ENCODE measurements at regions not wholly inside any gene's neighbourhood (a gene's known extent, or its start where the extent isn't known, plus 50 kb on each side); places are given as distances from the start of the nearest gene placed in this dataset.
A peak's percentile ranks its signal among the peaks of the same experiment; 100 is the strongest.
"Not testable (repeated sequence)": the region's sequence is repeated elsewhere in the genome, so short reads cannot be mapped to it uniquely, and the experiment has no call there.

DNA sequence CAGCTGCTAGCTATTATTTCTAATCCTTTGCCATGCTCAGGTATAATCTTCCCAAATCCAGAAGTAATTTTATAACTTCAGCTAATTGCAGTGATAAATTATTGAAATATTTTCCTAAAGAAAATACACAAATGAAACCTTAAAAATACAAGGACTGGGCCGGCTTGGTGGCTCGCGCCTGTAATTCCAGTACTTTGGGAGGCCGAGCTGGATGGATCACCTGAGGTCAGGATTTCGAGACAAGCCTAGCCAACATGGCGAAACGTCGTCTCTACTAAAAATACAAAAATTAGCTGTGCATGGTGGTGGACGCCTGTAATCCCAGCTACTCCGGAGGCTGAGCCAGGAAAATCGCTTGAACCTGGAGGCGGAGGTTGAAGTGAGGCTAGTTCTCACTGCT is 609.2 kb upstream of the POTED start:
- intact Hi-C loops (cut with DNase I) = not testable (repeated sequence)
- DNase-seq (ENCODE audit: low spot score) = peak; percentile 67

DNA sequence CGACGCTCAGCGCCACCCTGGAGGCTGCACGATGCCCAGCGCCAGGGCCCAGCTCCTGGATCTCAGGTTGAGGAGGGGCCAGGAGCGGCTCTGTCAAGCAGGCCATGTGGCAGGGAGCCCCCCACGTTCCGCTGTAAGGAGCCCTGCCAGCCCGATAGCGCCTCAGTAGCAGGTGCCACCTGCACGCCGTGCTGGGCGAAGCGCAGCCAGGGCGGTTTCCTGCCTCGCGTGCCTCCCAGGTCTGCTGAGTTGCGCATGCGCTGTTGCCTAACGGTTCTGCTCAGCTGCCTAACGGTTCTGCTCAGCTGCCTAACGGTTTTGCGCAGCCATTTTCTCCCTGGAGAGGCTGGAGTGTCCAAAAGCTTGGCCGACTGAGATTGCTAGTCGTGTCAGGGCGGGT is 571.9 kb upstream of the POTED start:
- intact Hi-C loops (cut with DNase I); DNase-seq (ENCODE audit: low spot score): not testable (repeated sequence)

DNA sequence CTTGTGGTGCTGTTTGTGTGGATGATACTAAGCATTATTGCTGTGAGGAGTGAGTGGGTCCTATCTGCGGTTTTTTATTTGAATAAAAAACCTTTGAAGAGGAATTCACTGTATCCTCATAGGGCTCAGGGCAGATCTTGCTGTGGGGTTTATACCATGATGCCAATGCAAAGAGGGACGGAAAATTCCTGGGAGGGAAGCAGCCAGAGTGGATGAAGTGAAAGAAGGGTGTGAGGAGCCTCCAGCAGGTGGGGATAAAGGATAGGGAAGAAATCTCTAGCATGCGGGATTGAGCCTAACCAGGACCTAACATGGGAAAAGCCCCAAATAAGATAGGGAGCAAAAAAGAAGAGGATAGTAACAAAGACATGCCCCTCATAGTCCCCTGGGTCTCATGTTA is 556.8 kb upstream of the POTED start:
- DNase-seq (ENCODE audit: low spot score); intact Hi-C loops (cut with DNase I): not testable (repeated sequence)
